ENCODE measurements at regions not wholly inside any gene's neighbourhood (a gene's known extent, or its start where the extent isn't known, plus 50 kb on each side); places are given as distances from the start of the nearest gene placed in this dataset.

DNA sequence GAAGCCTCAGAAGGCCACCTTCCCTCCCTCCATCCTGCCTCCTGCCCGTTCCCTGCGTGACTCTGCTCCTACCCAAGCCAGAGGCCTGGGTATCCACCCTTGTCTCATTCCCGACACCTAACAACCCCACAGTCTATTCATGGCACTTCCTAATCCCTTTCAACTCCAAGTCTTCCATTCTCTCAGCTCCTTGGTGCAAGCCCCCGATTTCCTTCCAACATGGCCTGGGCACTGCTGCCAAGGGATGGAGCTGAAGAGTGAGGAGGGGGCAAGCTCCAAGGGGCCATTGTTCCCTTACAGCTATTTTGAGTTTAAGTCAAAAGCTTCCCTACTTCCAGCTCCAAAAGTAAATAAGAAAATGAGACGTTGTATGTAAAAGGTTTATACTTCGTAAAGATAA, 84.8 kb upstream of the ASB18 start:
- in situ Hi-C loops (cut with HindIII; ENCODE audit: extremely low pct_ligation_motif_present, low pct_unique_long_range_greater_than_20kb): no loop called here
- no peaks in the 10 kb centered on the region for H3K9me3 ChIP-seq (ENCODE audit: low read length)
- no peaks in the 10 kb centered on the region for H4K20me1 ChIP-seq (ENCODE audit: insufficient read depth, low read length)
- intact Hi-C loops (cut with micrococcal nuclease; ENCODE audit: unreplicated experiment): no loop called here
- DNase-seq (ENCODE audit: low spot score): no peak
- TF ChIP-seq STAT5B (CRISPR knock-in tag; IDR thresholded peaks at IDR 0.05) (no peak), RFXAP (CRISPR knock-in tag; IDR thresholded peaks at IDR 0.05; ENCODE audit: borderline replicate concordance) (no peak), ZNF672 (CRISPR knock-in tag; IDR thresholded peaks at IDR 0.05) (no peak), POLR2A (IDR thresholded peaks at IDR 0.05; ENCODE audit: insufficient read depth in 1 of 2, low read depth in 2 of 2, low read length in 2 of 2) (no peak), KDM1A (CRISPR knock-in tag; IDR thresholded peaks at IDR 0.05) (no peak), NFE2 (CRISPR knock-in tag; IDR thresholded peaks at IDR 0.05) (no peak), MAFG (CRISPR knock-in tag; IDR thresholded peaks at IDR 0.05) (no peak)
- TF ChIP-seq, protein P1, sequence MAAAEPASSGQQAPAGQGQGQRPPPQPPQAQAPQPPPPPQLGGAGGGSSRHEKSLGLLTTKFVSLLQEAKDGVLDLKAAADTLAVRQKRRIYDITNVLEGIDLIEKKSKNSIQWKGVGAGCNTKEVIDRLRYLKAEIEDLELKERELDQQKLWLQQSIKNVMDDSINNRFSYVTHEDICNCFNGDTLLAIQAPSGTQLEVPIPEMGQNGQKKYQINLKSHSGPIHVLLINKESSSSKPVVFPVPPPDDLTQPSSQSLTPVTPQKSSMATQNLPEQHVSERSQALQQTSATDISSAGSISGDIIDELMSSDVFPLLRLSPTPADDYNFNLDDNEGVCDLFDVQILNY (CRISPR knock-in tag; conservative IDR thresholded peaks at IDR 0.05): no peak
- TF ChIP-seq, protein P2, sequence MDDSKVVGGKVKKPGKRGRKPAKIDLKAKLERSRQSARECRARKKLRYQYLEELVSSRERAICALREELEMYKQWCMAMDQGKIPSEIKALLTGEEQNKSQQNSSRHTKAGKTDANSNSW (CRISPR knock-in tag; IDR thresholded peaks at IDR 0.05; ENCODE audit: borderline replicate concordance): no peak
- TF ChIP-seq, protein P3, sequence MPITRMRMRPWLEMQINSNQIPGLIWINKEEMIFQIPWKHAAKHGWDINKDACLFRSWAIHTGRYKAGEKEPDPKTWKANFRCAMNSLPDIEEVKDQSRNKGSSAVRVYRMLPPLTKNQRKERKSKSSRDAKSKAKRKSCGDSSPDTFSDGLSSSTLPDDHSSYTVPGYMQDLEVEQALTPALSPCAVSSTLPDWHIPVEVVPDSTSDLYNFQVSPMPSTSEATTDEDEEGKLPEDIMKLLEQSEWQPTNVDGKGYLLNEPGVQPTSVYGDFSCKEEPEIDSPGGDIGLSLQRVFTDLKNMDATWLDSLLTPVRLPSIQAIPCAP (CRISPR knock-in tag; IDR thresholded peaks at IDR 0.05; ENCODE audit: low read depth): no peak
- TF ChIP-seq, protein P4, sequence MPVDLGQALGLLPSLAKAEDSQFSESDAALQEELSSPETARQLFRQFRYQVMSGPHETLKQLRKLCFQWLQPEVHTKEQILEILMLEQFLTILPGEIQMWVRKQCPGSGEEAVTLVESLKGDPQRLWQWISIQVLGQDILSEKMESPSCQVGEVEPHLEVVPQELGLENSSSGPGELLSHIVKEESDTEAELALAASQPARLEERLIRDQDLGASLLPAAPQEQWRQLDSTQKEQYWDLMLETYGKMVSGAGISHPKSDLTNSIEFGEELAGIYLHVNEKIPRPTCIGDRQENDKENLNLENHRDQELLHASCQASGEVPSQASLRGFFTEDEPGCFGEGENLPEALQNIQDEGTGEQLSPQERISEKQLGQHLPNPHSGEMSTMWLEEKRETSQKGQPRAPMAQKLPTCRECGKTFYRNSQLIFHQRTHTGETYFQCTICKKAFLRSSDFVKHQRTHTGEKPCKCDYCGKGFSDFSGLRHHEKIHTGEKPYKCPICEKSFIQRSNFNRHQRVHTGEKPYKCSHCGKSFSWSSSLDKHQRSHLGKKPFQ (CRISPR knock-in tag; IDR thresholded peaks at IDR 0.05; ENCODE audit: insufficient replicate concordance): no peak
- TF ChIP-seq, protein P5, sequence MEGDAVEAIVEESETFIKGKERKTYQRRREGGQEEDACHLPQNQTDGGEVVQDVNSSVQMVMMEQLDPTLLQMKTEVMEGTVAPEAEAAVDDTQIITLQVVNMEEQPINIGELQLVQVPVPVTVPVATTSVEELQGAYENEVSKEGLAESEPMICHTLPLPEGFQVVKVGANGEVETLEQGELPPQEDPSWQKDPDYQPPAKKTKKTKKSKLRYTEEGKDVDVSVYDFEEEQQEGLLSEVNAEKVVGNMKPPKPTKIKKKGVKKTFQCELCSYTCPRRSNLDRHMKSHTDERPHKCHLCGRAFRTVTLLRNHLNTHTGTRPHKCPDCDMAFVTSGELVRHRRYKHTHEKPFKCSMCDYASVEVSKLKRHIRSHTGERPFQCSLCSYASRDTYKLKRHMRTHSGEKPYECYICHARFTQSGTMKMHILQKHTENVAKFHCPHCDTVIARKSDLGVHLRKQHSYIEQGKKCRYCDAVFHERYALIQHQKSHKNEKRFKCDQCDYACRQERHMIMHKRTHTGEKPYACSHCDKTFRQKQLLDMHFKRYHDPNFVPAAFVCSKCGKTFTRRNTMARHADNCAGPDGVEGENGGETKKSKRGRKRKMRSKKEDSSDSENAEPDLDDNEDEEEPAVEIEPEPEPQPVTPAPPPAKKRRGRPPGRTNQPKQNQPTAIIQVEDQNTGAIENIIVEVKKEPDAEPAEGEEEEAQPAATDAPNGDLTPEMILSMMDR (CRISPR knock-in tag; IDR thresholded peaks at IDR 0.05): no peak
- CTCF ChIA-PET (ENCODE audit: low intra/inter-chr PET ratio, low total read pairs): no interaction called here
- H2AFZ ChIP-seq (ENCODE audit: low read length): no peak overlapping the region
- H3K27me3 ChIP-seq (ENCODE audit: control insufficient read depth in 1 of 2, insufficient read depth in 2 of 2, low read length in 2 of 2): peaks cover 2 to 69% of the 10 kb centered on the region in 2 experiments; a peak in 4 of 5 replicates
- WGBS (ENCODE audit: low lambda C conversion rate): 16% methylated on average over 6 of the region's 6 CpGs
- no peak for ATAC-seq
- H3K4me2 ChIP-seq (ENCODE audit: low read depth, low read length): no peak overlapping the region
- H3K4me1 ChIP-seq (ENCODE audit: insufficient read depth, low read length): no peaks in the 10 kb centered on the region
- no TSS peak for BruUV-seq (replicated peaks)
- H3K79me2 ChIP-seq (ENCODE audit: insufficient read depth, low read length): no peaks in the 10 kb centered on the region
- no peak overlapping the region for H3K9ac ChIP-seq (ENCODE audit: insufficient read depth, low read depth, low read length)
- no peak overlapping the region for H3K27ac ChIP-seq (ENCODE audit: extremely low read length, insufficient read depth, low read length)
- no peak overlapping the region for H3K4me3 ChIP-seq (replicated peaks in 1 of 3; ENCODE audit: insufficient read depth in 1 of 3, low read depth in 2 of 3, low read length in 3 of 3)
- H3K36me3 ChIP-seq (replicated peaks in 1 of 2; ENCODE audit: control insufficient read depth in 1 of 2, insufficient read depth in 2 of 2, low read length in 2 of 2): no peaks in the 10 kb centered on the region
- FAIRE-seq: no peak
- POLR2A ChIA-PET: no interaction called here
